Stimulated activated CD8-positive, alpha-beta memory T cell treated with anti-CD3 and anti-CD28 coated beads, Interleukin-4, amount 100 ng/mL, for 1 hour (primary cell): ENCODE measurements at regions not wholly inside any gene's neighbourhood (a gene's known extent, or its start where the extent isn't known, plus 50 kb on each side); places are given as distances from the start of the nearest gene placed in this dataset.

Experiments used
- DNase-seq, 2 donors: peaks; one replicate each; pipeline ENCODE4 v3.0.0-alpha.2; 2020; ENCODE audit warnings: low read depth in 2 of 2, low spot score in 1 of 2

DNA sequence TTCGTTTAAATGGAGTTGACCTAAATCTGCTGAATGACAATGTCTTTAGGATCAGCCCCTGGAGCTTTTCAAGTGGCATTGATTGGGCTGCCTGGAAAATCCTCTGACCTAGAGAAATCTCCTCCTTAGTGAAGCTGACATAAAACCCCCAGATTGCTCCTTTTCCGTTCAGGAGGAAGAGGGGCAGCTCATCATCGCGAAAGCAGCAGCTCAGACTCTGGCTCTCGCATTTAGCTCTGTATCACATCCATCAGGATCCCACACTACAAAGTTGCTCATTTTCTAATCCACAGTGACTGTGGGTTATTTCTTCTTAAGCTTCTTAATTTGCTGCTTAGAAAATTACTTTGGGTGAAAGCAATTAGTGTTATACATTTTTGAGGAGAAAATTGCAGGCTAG is 373.7 kb downstream of the ENC1 start:
- DNase-seq, result no peak

DNA sequence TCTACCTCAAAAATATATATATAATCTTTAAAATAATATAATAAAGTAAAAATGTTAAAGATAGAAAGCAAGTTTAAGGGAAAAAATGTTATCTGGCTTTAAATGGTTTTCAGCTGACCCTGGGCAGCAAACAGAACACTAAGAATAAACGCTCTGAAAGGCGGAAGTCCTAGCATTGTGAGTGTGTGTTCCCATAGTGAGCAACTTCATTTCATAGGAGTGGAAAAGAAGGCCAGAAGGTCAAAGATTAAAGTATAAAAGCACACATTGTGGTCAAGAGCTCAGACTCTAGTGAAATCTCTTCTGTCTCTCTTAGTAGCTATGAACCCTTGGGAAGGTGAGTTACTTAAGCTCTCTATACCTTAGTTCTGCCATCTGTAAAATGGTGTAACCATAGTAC is 374.4 kb downstream of the ENC1 start:
- DNase-seq, result no peak

DNA sequence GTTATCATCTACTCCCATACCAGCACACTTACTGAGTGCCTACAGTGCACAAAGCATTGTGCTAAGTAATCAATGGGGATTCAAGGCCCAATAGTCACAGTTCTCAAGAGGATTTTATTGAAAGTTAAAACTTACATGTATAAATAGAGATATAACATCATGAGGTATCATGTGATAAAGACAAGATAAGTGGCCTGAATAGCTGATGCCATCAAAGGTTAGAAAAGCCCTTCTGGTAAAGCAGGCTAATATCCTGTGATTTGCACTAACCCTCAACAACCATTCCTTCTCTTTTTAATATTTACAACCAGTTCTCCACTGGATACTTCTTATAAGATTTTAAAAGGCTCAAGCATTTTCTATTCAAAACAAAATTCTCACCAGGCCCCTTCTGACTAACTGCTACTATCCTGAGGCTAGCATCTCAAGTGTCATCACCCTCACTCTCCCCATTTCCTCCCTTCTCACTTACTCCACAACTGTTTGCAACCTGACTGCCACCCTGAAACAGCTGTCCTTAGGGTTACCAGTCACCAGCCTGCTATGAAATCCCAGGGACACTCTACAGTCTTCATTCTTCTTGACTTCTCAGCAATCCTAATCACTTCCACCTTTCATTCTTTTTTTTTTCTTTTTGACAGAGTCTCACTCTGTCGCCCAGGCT is 377.9 kb downstream of the ENC1 start:
- no peak for DNase-seq

DNA sequence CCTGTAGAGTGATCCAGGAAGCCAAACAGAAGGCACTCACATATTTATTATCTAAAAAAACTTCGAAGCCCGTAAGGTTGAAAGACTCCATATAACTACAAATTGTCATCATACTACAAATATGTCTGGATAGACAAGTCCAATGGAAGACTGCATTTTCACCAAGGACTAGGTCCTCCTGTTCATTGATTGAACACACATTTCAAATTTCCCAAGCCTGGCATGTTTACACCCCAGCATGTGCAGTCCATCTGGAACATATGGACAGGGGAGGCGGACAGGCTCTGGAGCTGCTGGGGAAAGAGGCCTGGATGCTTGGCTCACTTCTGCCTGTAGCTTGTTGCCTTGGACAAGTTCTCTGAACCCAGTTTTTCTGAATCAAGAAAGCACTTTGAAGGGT is 378.7 kb downstream of the ENC1 start:
- no peak for DNase-seq

- no peak for DNase-seq
These were observed 379.1 kb downstream of the ENC1 start for GRCh38 chr5:74261421-74261820.

GRCh38 chr5:74259572-74259971 is 381.0 kb downstream of the ENC1 start:
- no peak for DNase-seq

DNA sequence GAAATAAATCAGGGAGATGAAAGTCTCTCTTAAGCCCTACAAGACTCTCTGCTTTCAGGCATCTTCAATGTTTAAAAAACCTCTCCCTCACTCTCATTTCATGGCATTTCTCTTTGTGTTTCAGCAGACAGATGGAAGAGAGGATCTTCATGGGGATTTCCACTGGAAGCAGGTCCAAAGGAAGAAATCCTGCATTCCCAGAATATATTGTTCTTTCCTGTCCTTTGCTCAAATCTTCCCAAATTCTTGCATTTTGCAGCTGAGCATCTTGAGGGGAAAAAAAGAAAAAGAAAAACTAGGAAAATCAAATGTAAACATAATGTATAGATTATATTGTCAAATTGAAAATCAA is 382.2 kb downstream of the ENC1 start:
- no peak for DNase-seq

GRCh38 chr5:74257645-74258313 is 382.7 kb downstream of the ENC1 start:
- DNase-seq, result no peak

- no peak for DNase-seq
These were observed 383.4 kb downstream of the ENC1 start for GRCh38 chr5:74257060-74257527.

DNA sequence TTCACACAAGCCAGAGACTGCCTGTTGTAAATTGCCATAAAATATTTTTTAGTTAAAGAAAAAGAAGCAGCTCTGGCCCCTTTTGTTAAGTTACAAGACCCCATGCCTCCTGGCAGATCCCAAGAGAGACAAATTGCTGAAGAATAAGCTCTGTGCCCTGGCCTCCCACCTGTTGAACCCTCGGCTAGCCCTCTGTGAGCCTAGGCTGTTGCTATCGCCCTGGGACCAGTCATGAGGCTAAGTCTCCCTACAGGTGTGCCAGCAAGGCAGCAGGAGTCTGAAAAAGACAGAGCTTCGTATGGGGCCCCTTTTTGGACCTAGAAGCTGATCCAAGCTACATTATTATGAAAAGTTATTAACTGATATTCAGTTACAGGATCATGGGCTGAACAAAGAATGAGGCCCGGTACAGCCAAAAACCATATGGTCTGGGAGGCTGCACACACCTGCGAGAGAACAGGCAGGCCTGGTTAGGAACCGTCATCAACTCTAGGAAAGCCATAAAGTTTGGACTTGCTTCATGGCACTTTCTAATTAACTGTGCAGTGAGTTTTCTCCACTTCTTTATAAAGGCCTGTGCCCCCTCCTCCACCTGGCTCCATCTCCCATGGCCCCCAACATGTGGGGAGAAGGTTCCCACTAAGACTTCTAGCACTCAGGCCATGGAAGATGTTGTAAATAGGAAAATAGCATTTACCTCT is 384.7 kb downstream of the ENC1 start:
- DNase-seq, result no peak

GRCh38 chr5:74254257-74254656 is 386.3 kb downstream of the ENC1 start:
- DNase-seq, result no peak

DNA sequence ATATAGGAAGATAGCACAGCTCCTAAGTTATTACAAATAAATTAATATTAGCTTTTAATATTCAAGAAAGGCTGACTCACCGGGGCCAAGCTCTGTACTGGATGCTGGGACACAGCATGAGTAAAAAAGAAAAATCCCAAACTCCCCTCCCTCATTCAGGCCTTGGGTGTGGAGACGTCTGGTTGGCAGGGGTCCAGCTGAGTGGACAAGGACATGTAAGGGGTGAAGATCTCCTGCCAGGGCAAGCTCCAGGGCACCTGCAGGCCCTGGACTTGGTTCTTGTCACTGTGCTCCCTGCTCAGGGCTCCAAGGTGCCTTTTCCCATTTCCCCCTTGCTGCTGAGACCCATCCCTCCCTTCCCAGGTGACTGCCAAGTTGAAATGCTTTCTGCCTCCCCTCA is 388.5 kb downstream of the ENC1 start:
- DNase-seq, result no peak

GRCh38 chr5:74251141-74252035 is 389.1 kb downstream of the ENC1 start:
- no peak for DNase-seq

- no peak for DNase-seq
These were observed 390.0 kb downstream of the ENC1 start for GRCh38 chr5:74250304-74251102.

DNA sequence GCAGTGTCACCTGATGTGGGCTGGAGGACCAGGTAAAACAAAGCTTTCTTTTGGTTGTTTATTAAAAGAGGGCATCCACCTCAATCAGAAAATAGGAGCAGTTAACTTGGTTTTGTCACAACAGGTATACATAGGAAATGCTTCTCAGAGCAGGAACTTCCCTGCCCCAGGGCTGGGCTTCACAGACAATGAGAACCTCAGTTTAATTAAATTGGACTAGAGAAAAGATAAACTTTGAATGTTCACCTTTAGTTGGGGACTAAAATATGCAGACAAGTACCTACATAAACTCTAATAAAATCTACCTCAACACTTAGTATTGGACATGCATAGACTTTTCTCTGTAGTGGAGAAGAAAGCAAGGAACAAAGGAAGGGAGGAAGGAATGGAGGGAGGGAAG is 392.0 kb downstream of the ENC1 start:
- DNase-seq, result no peak

GRCh38 chr5:74244406-74244805 is 396.1 kb downstream of the ENC1 start:
- DNase-seq, result no peak

DNA sequence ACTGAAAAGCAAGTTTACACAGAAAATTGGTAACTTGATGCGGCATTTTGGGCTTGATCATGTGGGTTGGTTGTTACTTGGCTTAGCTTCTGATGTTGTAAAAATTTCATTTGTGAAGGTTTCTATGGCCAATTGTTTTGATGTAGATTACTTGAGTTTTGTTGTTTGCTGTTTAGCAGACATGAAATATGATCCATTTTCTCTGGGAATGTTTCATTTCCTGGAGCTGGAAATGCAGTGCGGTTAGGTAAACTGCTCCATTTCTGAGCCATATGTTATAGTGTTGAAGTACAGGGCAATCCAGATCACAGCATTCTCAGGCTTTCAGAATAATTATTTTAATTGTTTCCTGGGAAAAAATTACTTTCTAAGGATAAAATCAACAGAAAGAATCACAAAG is 396.9 kb downstream of the ENC1 start:
- no peak for DNase-seq

- DNase-seq, result no peak
These were observed 398.0 kb downstream of the ENC1 start for GRCh38 chr5:74242516-74242915.

- DNase-seq, result no peak
These were observed 398.8 kb downstream of the ENC1 start for GRCh38 chr5:74241751-74242140.
